A549 (cell line): ENCODE measurements at regions not wholly inside any gene's neighbourhood (a gene's known extent, or its start where the extent isn't known, plus 50 kb on each side); places are given as distances from the start of the nearest gene placed in this dataset.

Source experiments
- ATAC-seq, 2 experiments: fragments of 200-7000 bp in 1 of 2; fragments of >200 bp in 1 of 2; cut with Nextera tagmentation in 1 of 2; cut with Tn5 transposase in 1 of 2; 3 replicates each; pipeline versions ENCODE4 v1.8.0 to v1.9.1; 2018 to 2020; ENCODE audit warnings: mild to moderate bottlenecking in 1 of 2, moderate library complexity in 1 of 2
- CTCF ChIA-PET: fragments of 300-600 bp; sonication (Branson Sonifier 250); formaldehyde crosslinking; extraction: SDS; loops from one replicate; lab custom pipeline; 2021; ENCODE audit warnings: antibody characterized with exemption, inconsistent platforms; lab: Yijun Ruan, JAX
- POLR2A ChIA-PET: fragments of 350-600 bp; formaldehyde crosslinking; extraction: SDS; loops from one replicate; lab custom pipeline; 2021; ENCODE audit warnings: antibody characterized with exemption, inconsistent platforms; lab: Yijun Ruan, JAX
- DNase-seq, 2 experiments: peaks; one replicate each; pipeline versions ENCODE4 v3.0.0 to v3.0.0-alpha.2; 2011 to 2016; ENCODE audit warnings: low read depth in 1 of 2, low spot score in 1 of 2
- FAIRE-seq: peaks from 2 replicates; lab custom pipeline; 2011; peaks lifted over from hg19 to GRCh38; lab: Jason Lieb, UNC
- H3K27ac ChIP-seq, 2 experiments: fragments of >200 bp; sonication (Bioruptor Twin); formaldehyde crosslinking; 3 replicates each; pipeline ENCODE4 v1.5.1; 2016 to 2017
- H3K4me1 ChIP-seq: fragments of >200 bp; sonication (Bioruptor Twin); formaldehyde crosslinking; 3 replicates; pipeline ENCODE4 v1.6.1; 2016
- H3K4me2 ChIP-seq: fragments of >200 bp; sonication (Bioruptor Twin); formaldehyde crosslinking; 3 replicates; pipeline ENCODE4 v1.6.1; 2016
- H3K4me3 ChIP-seq: fragments of >200 bp; sonication (Bioruptor Twin); formaldehyde crosslinking; 3 replicates; pipeline ENCODE4 v1.5.1; 2016
- H3K9me3 ChIP-seq: fragments of >200 bp; sonication (Bioruptor Twin); formaldehyde crosslinking; 3 replicates; pipeline ENCODE4 v1.6.1; 2016
- BHLHE40 ChIP-seq: IDR thresholded peaks from 2 replicates; pipeline ENCODE4 v1.6.1; 2012; ENCODE audit warnings: low read depth, low read length, inconsistent platforms
- CBX8 ChIP-seq: fragments of 200-600 bp; sonication (generic); IDR thresholded peaks from 2 replicates; pipeline ENCODE4 v1.6.1; 2016
- CEBPB ChIP-seq, 2 experiments: fragments of >200 bp in 1 of 2; sonication (Bioruptor Twin) in 1 of 2; formaldehyde crosslinking in 1 of 2; IDR thresholded peaks; 2 replicates each; pipeline ENCODE4 v1.6.1; 2012 to 2016
- E2F6 ChIP-seq: IDR thresholded peaks from 2 replicates; pipeline ENCODE4 v1.6.1; 2012; ENCODE audit warnings: low read depth, borderline replicate concordance
- EHF ChIP-seq: fragments of 250-450 bp; sonication (Bioruptor Pico); IDR thresholded peaks from 2 replicates; pipeline ENCODE4 v1.5.0; 2020; ENCODE audit warnings: mild to moderate bottlenecking
- ESRRA ChIP-seq: fragments of 150-350 bp; IDR thresholded peaks from 2 replicates; pipeline ENCODE4 v1.6.1; 2014; ENCODE audit warnings: mild to moderate bottlenecking, low read length, borderline replicate concordance
- FOSB ChIP-seq: fragments of 250-450 bp; sonication (Bioruptor Pico); IDR thresholded peaks from 2 replicates; pipeline ENCODE4 v1.5.0; 2020; ENCODE audit warnings: mild to moderate bottlenecking, moderate library complexity
- FOXS1 ChIP-seq: fragments of 250-450 bp; sonication (Bioruptor Pico); IDR thresholded peaks from 2 replicates; pipeline ENCODE4 v1.5.0; 2020; ENCODE audit warnings: mild to moderate bottlenecking, moderate library complexity
- GATA3 ChIP-seq: IDR thresholded peaks from 2 replicates; pipeline ENCODE4 v1.6.1; 2012; ENCODE audit warnings: borderline replicate concordance
- HES2 ChIP-seq: fragments of >200 bp; sonication (Bioruptor Twin); formaldehyde crosslinking; IDR thresholded peaks from 2 replicates; pipeline ENCODE4 v1.6.1; 2016
- HOXA7 ChIP-seq: fragments of 250-450 bp; sonication (Bioruptor Pico); IDR thresholded peaks from 2 replicates; pipeline ENCODE4 v1.5.0; 2020; ENCODE audit warnings: mild to moderate bottlenecking, moderate library complexity
- JUNB ChIP-seq: fragments of >200 bp; sonication (Bioruptor Twin); formaldehyde crosslinking; IDR thresholded peaks from 2 replicates; pipeline ENCODE4 v1.6.1; 2016
- KDM1A ChIP-seq: fragments of 200-600 bp; sonication (generic); IDR thresholded peaks from 2 replicates; pipeline ENCODE4 v1.6.1; 2016; ENCODE audit warnings: low read depth, mild to moderate bottlenecking
- MAFK ChIP-seq: fragments of 450-650 bp; IDR thresholded peaks from 2 replicates; pipeline ENCODE4 v1.6.1; 2014; ENCODE audit not compliant: partially characterized antibody
- MAZ ChIP-seq: fragments of 150-350 bp; IDR thresholded peaks from 2 replicates; pipeline ENCODE4 v1.6.1; 2014; ENCODE audit warnings: antibody characterized with exemption, low read depth, low read length, borderline replicate concordance
- NPAS2 ChIP-seq: fragments of 250-450 bp; sonication (Bioruptor Pico); IDR thresholded peaks from 2 replicates; pipeline ENCODE4 v1.8.0; 2022; ENCODE audit warnings: mild to moderate bottlenecking, moderate library complexity, borderline replicate concordance
- POLR2AphosphoS2 ChIP-seq: conservative IDR thresholded peaks from 2 replicates; pipeline ENCODE4 v1.6.1; 2012; ENCODE audit warnings: low read length, improper control_type of control experiment, inconsistent platforms
- RCOR1 ChIP-seq: fragments of 150-350 bp; IDR thresholded peaks from 2 replicates; pipeline ENCODE4 v1.6.1; 2014; ENCODE audit warnings: antibody characterized with exemption, low read length, low read depth
- RNF2 ChIP-seq: fragments of 200-600 bp; sonication (generic); IDR thresholded peaks from 2 replicates; pipeline ENCODE4 v1.6.1; 2016; ENCODE audit warnings: low read depth, mild to moderate bottlenecking, antibody characterized with exemption, moderate library complexity, borderline replicate concordance
- SMC3 ChIP-seq: fragments of >200 bp; sonication (Bioruptor Twin); formaldehyde crosslinking; IDR thresholded peaks from 3 replicates; pipeline ENCODE4 v1.6.1; 2018; ENCODE audit warnings: inconsistent platforms
- SREBF2 ChIP-seq: fragments of 450-650 bp; IDR thresholded peaks from 2 replicates; pipeline ENCODE4 v1.6.1; 2014; ENCODE audit warnings: mild to moderate bottlenecking, moderate library complexity
- TP53 ChIP-seq: fragments of 250-450 bp; sonication (Bioruptor Pico); IDR thresholded peaks from 2 replicates; pipeline ENCODE4 v1.5.0; 2021; ENCODE audit warnings: mild to moderate bottlenecking, moderate library complexity
- ZC3H11A ChIP-seq: fragments of 450-650 bp; IDR thresholded peaks from 2 replicates; pipeline ENCODE4 v1.6.1; 2014; ENCODE audit warnings: antibody characterized with exemption, mild to moderate bottlenecking
- ZNF302 ChIP-seq: fragments of 250-450 bp; sonication (Bioruptor Pico); IDR thresholded peaks from 2 replicates; pipeline ENCODE4 v1.9.0; 2021; ENCODE audit warnings: inconsistent platforms, mild to moderate bottlenecking, moderate library complexity
- WGBS: methylation state at CpG from one replicate; pipeline ENCODE4 v1.1.6; 2017; ENCODE audit errors: missing lambda C conversion rate; 5-methylcytosine and 5-hydroxymethylcytosine counted together
- TF ChIP-seq, protein P1 (sequence below): fragments of >200 bp; sonication (Bioruptor Twin); formaldehyde crosslinking; IDR thresholded peaks from 3 replicates; pipeline ENCODE4 v1.6.1; 2016
- TF ChIP-seq, protein P2 (sequence below): fragments of 250-450 bp; sonication (Bioruptor Pico); IDR thresholded peaks from 2 replicates; pipeline ENCODE4 v1.5.0; 2021; ENCODE audit warnings: mild to moderate bottlenecking, moderate library complexity, borderline replicate concordance

DNA sequence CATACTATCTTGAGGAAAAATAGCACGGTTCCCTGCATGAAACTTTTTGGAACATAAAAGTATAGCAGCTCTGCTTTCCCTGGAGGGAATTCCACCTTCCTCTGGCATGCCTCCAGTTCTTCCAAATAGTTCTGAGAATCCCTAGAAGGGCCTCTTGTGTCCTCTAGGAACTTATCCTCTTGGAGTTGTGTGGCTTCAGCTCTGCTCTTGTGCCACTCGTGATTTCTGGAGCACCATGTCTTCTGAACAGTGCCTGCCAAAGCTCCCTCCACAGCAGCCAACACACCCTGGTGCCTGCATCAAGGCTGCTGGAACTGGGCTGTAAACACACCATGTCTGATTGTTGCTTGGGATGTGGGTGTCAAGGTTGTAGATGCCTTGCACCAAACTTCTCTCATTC is 65.7 kb upstream of the FLT1 start:
- Histone ChIP-seq H3K4me1 (no peaks in the 10 kb centered on the region), H3K4me3 (no peak overlapping the region), H3K27ac (no peak overlapping the region), H3K9me3 (no peaks in the 10 kb centered on the region), H3K4me2 (no peak overlapping the region)
- FAIRE-seq = no peak
- ChIA-PET CTCF (interaction anchor here (0.7 kb wide), 1 partner anchor 65 kb away, joined by 4 read pairs; no protein-coding TSS in a partner anchor), POLR2A (no interaction called here)
- no peak for TF ChIP-seq CBX8
- TF ChIP-seq HES2 = no peak
- no peak for TF ChIP-seq SMC3
- no peak for TF ChIP-seq KDM1A
- TF ChIP-seq HOXA7 (CRISPR knock-in tag) = no peak
- no peak for TF ChIP-seq RCOR1
- TF ChIP-seq CEBPB (IDR thresholded peaks at IDR 0.05) = no peak
- no peak for TF ChIP-seq RNF2
- no peak for TF ChIP-seq EHF
- TF ChIP-seq, protein P1, sequence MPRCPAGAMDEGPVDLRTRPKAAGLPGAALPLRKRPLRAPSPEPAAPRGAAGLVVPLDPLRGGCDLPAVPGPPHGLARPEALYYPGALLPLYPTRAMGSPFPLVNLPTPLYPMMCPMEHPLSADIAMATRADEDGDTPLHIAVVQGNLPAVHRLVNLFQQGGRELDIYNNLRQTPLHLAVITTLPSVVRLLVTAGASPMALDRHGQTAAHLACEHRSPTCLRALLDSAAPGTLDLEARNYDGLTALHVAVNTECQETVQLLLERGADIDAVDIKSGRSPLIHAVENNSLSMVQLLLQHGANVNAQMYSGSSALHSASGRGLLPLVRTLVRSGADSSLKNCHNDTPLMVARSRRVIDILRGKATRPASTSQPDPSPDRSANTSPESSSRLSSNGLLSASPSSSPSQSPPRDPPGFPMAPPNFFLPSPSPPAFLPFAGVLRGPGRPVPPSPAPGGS = no peak
- TF ChIP-seq ZC3H11A = no peak
- no peak for TF ChIP-seq FOSB (CRISPR knock-in tag)
- no peak for TF ChIP-seq NPAS2 (CRISPR knock-in tag)
- TF ChIP-seq JUNB = no peak
- no peak for TF ChIP-seq BHLHE40
- no peak for TF ChIP-seq MAFK
- WGBS = 0% methylated on average over 2 of the region's 2 CpGs
- ATAC-seq = no peak
- DNase-seq = no peak

DNA sequence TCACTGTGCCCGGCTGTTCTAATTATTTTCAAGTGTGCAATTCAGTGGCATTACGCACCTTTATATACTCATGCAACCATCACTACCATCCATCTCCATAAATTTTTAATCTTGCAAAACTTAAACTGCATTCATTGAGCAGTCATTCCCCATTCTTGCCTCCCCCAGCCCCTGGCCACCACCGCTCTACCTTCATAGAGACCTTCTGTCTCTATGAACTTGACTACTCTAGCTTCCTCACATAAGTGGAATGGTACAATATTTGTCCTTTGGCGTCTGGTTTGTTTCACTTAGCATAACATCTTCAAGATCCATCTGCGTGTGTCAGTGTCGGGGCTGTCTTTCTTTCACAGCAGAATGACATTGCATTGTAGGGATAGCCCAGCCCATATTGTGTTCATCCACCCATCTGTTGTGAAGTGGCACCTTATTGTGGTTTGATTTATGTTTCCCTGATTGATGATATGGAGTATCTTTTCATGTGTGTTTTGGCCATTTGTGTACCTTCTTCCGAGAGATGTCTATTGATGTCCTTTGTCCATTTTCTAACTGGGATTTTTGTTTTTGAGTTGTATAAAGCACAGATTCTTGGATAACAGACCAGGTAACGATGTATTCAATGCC is 64.8 kb upstream of the FLT1 start:
- no peak overlapping the region for H3K4me2 ChIP-seq
- ATAC-seq = no peak
- CTCF ChIA-PET = no interaction called here
- WGBS = 66% methylated on average over 8 of the region's 8 CpGs
- POLR2A ChIA-PET = no interaction called here
- FAIRE-seq = no peak
- H3K4me1 ChIP-seq = no peaks in the 10 kb centered on the region
- no peak overlapping the region for H3K27ac ChIP-seq
- no peak overlapping the region for H3K4me3 ChIP-seq
- H3K9me3 ChIP-seq = no peaks in the 10 kb centered on the region
- no peak for TF ChIP-seq POLR2AphosphoS2
- no peak for TF ChIP-seq SMC3
- no peak for TF ChIP-seq FOXS1 (CRISPR knock-in tag)
- no peak for TF ChIP-seq RCOR1
- no peak for TF ChIP-seq EHF
- no peak for TF ChIP-seq ZNF302 (CRISPR knock-in tag)
- TF ChIP-seq, protein P2, sequence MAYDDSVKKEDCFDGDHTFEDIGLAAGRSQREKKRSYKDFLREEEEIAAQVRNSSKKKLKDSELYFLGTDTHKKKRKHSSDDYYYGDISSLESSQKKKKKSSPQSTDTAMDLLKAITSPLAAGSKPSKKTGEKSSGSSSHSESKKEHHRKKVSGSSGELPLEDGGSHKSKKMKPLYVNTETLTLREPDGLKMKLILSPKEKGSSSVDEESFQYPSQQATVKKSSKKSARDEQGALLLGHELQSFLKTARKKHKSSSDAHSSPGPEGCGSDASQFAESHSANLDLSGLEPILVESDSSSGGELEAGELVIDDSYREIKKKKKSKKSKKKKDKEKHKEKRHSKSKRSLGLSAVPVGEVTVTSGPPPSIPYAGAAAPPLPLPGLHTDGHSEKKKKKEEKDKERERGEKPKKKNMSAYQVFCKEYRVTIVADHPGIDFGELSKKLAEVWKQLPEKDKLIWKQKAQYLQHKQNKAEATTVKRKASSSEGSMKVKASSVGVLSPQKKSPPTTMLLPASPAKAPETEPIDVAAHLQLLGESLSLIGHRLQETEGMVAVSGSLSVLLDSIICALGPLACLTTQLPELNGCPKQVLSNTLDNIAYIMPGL = no peak
- no peak for TF ChIP-seq MAZ
- no peak for TF ChIP-seq RNF2
- TF ChIP-seq TP53 (CRISPR knock-in tag) = no peak
- no peak for TF ChIP-seq HES2
- TF ChIP-seq NPAS2 (CRISPR knock-in tag) = no peak
- TF ChIP-seq SREBF2 = no peak
- no peak for TF ChIP-seq ESRRA
- no peak for TF ChIP-seq E2F6
- TF ChIP-seq GATA3 = no peak
- TF ChIP-seq, all 56 proteins: peak for 0
- DNase-seq = no peak
